GM19238 (cell line): ENCODE measurements at regions not wholly inside any gene's neighbourhood (a gene's known extent, or its start where the extent isn't known, plus 50 kb on each side); places are given as distances from the start of the nearest gene placed in this dataset.
"Not testable (repeated sequence)": the region's sequence is repeated elsewhere in the genome, so short reads cannot be mapped to it uniquely, and the experiment has no call there.

ENCODE experiments used
- DNase-seq: peaks from one replicate; pipeline ENCODE4 v3.0.0; 2011; ENCODE audit warnings: low spot score; ENCODE audit not compliant: insufficient read length

GRCh38 chr2:129376426-129377077 is 602.9 kb upstream of the RAB6C start:
- DNase-seq, result no peak

GRCh38 chr2:129377078-129377469 is 602.4 kb upstream of the RAB6C start:
- DNase-seq, result no peak

- DNase-seq, result no peak
These were observed 601.3 kb upstream of the RAB6C start for GRCh38 chr2:129378186-129378585.

- no peak for DNase-seq
These were observed 600.1 kb upstream of the RAB6C start for GRCh38 chr2:129379411-129379810.

- DNase-seq, result no peak
These were observed 597.7 kb upstream of the RAB6C start for GRCh38 chr2:129381789-129382188.

GRCh38 chr2:129388870-129389269 is 590.6 kb upstream of the RAB6C start:
- DNase-seq, result no peak

GRCh38 chr2:129393816-129394215 is 585.6 kb upstream of the RAB6C start:
- DNase-seq, result no peak

- DNase-seq, result no peak
These were observed 582.4 kb upstream of the RAB6C start for GRCh38 chr2:129396980-129397599.

GRCh38 chr2:129400826-129401225 is 578.6 kb upstream of the RAB6C start:
- no peak for DNase-seq

GRCh38 chr2:129402076-129402475 is 577.4 kb upstream of the RAB6C start:
- no peak for DNase-seq

- DNase-seq, result no peak
These were observed 575.3 kb upstream of the RAB6C start for GRCh38 chr2:129404000-129404685.

GRCh38 chr2:129408570-129408969 is 570.9 kb upstream of the RAB6C start:
- no peak for DNase-seq

- DNase-seq, result not testable (repeated sequence)
These were observed 562.4 kb upstream of the RAB6C start for GRCh38 chr2:129417041-129417440.

GRCh38 chr2:129422028-129422427 is 557.4 kb upstream of the RAB6C start:
- DNase-seq, result no peak

GRCh38 chr2:129428086-129428660 is 551.3 kb upstream of the RAB6C start:
- no peak for DNase-seq

- no peak for DNase-seq
These were observed 548.6 kb upstream of the RAB6C start for GRCh38 chr2:129430911-129431310.

- no peak for DNase-seq
These were observed 547.6 kb upstream of the RAB6C start for GRCh38 chr2:129431881-129432280.

GRCh38 chr2:129436809-129437208 is 542.7 kb upstream of the RAB6C start:
- DNase-seq, result no peak

GRCh38 chr2:129437725-129438124 is 541.7 kb upstream of the RAB6C start:
- no peak for DNase-seq

GRCh38 chr2:129438501-129439057 is 540.9 kb upstream of the RAB6C start:
- no peak for DNase-seq

- DNase-seq, result no peak
These were observed 539.8 kb upstream of the RAB6C start for GRCh38 chr2:129439406-129440302.
